Vagina (tissue), 2 donors: ENCODE measurements at regions not wholly inside any gene's neighbourhood (a gene's known extent, or its start where the extent isn't known, plus 50 kb on each side); places are given as distances from the start of the nearest gene placed in this dataset.

ENCODE experiments used
- DNase-seq, 2 donors: peaks; one replicate each; pipeline ENCODE4 v3.0.0-alpha.2; 2017; ENCODE audit errors: extremely low spot score in 2 of 2
- H3K27ac ChIP-seq: fragments of 200-600 bp; sonication (generic); one replicate; pipeline ENCODE4 v1.5.1; 2019
- H3K27me3 ChIP-seq: fragments of 200-600 bp; sonication (generic); one replicate; pipeline ENCODE4 v1.5.1; 2019
- H3K36me3 ChIP-seq, 2 donors: fragments of 200-600 bp; sonication (generic); one replicate each; pipeline ENCODE4 v1.5.1; 2017 to 2019
- H3K4me1 ChIP-seq: fragments of 200-600 bp; sonication (generic); one replicate; pipeline ENCODE4 v1.5.1; 2019
- H3K4me3 ChIP-seq, 2 donors: fragments of 200-600 bp; sonication (generic); 1 replicate in 1 of 2; 2 replicates in 1 of 2; pipeline ENCODE4 v1.5.1; 2016 to 2019
- H3K9me3 ChIP-seq: fragments of 200-600 bp; sonication (generic); one replicate; pipeline ENCODE4 v1.5.1; 2019
- POLR2A ChIP-seq, 2 donors: fragments of 450-650 bp; IDR thresholded peaks; one replicate each; pipeline ENCODE4 v1.6.1; 2017; ENCODE audit warnings: antibody characterized with exemption in 2 of 2, mild to moderate bottlenecking in 2 of 2, moderate library complexity in 2 of 2
- POLR2AphosphoS5 ChIP-seq, 2 donors: sonication (generic); formaldehyde crosslinking; IDR thresholded peaks; one replicate each; pipeline ENCODE4 v1.9.0; 2017; ENCODE audit warnings: antibody characterized with exemption in 2 of 2, mild to moderate bottlenecking in 2 of 2, low read depth in 1 of 2; ENCODE audit not compliant: insufficient read depth in 1 of 2
- intact Hi-C: fragments of 100-400 bp; cut with DNase I; formaldehyde crosslinking; loops from one replicate; pipeline ENCODE4 v1.15.1; 2023
- TF ChIP-seq, protein P1 (sequence below), 3 experiments: fragments of 450-650 bp in 2 of 3; fragments of 200-600 bp in 1 of 3; sonication (generic) in 1 of 3; IDR thresholded peaks; one replicate each; pipeline ENCODE4 v1.5.1; 2017 to 2019; ENCODE audit warnings: antibody characterized with exemption in 3 of 3, mild to moderate bottlenecking in 2 of 3, moderate library complexity in 2 of 3

DNA sequence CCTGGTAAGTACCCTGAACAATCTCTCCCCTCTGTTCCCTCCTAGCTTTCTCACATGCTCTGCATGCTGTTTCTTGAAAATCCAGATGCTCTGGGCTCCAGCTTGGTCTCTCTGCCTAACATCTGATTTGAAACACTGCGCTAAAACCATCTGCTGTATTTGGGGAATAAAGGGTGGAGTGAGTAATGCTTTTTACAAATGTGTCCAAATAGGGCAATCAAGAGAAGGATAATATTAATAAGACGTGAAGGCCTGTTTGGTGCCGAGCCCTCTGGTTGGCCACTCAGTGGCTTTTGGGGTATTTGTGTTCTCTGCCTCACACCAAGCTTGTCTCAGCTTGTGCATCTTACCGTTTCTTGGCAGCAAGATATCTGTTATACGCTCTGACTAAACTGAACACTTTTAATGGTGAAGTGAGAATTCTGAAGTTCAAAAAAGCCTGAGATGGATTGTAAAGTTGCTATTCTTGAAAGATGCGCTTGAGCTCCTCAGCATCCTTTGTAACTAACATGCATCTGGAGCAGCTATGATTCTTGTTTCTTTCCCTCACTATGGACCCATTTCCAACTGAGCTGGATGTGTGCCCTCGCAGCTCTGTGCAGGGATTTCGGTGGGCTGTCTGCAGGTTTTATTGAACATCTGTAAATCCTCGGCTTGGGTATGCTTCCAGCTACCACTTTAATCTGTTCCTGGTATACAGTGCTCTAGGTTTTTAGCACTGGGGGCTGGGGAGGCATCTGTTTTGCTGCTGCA, 269.4 kb downstream of the RWDD3 start:
- TF ChIP-seq, protein P1, sequence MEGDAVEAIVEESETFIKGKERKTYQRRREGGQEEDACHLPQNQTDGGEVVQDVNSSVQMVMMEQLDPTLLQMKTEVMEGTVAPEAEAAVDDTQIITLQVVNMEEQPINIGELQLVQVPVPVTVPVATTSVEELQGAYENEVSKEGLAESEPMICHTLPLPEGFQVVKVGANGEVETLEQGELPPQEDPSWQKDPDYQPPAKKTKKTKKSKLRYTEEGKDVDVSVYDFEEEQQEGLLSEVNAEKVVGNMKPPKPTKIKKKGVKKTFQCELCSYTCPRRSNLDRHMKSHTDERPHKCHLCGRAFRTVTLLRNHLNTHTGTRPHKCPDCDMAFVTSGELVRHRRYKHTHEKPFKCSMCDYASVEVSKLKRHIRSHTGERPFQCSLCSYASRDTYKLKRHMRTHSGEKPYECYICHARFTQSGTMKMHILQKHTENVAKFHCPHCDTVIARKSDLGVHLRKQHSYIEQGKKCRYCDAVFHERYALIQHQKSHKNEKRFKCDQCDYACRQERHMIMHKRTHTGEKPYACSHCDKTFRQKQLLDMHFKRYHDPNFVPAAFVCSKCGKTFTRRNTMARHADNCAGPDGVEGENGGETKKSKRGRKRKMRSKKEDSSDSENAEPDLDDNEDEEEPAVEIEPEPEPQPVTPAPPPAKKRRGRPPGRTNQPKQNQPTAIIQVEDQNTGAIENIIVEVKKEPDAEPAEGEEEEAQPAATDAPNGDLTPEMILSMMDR (IDR thresholded peaks at IDR 0.05): no peak
- TF ChIP-seq POLR2A (IDR thresholded peaks at IDR 0.05): no peak
- TF ChIP-seq POLR2AphosphoS5 (IDR thresholded peaks at IDR 0.05; ENCODE audit: insufficient read depth in 1 of 2, low read depth in 1 of 2): no peak
- no peak overlapping the region for H3K4me3 ChIP-seq
- no peaks in the 10 kb centered on the region for H3K36me3 ChIP-seq
- H3K27ac ChIP-seq: no peak overlapping the region
- intact Hi-C loops: no loop called here
- DNase-seq: no peak
- no peaks in the 10 kb centered on the region for H3K9me3 ChIP-seq
- no peaks in the 10 kb centered on the region for H3K4me1 ChIP-seq
- no peaks in the 10 kb centered on the region for H3K27me3 ChIP-seq

DNA sequence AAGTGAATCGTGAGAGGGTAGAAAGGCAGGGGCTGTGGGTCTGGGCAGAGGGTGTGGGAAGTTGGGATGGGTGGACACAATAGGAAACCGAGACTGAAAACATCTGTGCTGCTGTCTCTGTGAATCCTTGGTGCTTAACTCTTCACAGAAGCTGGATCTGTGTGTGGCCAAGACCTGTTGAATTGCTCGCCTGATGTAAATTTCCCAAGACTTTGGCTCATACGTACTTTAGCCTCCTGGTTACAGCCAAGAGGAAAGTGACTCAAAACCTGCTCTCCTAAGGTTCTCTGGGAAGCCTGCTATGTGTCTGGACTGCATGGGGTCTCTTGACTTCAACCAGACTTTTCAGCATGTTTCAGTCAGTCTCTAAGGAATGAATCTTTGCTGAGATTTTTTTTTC, 270.3 kb downstream of the RWDD3 start:
- Histone ChIP-seq H3K27me3 (no peaks in the 10 kb centered on the region), H3K4me3 (no peak overlapping the region), H3K9me3 (no peaks in the 10 kb centered on the region), H3K4me1 (no peaks in the 10 kb centered on the region), H3K36me3 (no peaks in the 10 kb centered on the region), H3K27ac (no peak overlapping the region)
- DNase-seq: no peak
- intact Hi-C loops: no loop called here
- TF ChIP-seq POLR2AphosphoS5 (IDR thresholded peaks at IDR 0.05; ENCODE audit: insufficient read depth in 1 of 2, low read depth in 1 of 2): no peak
- TF ChIP-seq, protein P1 (IDR thresholded peaks at IDR 0.05): no peak
- TF ChIP-seq POLR2A (IDR thresholded peaks at IDR 0.05): no peak

DNA sequence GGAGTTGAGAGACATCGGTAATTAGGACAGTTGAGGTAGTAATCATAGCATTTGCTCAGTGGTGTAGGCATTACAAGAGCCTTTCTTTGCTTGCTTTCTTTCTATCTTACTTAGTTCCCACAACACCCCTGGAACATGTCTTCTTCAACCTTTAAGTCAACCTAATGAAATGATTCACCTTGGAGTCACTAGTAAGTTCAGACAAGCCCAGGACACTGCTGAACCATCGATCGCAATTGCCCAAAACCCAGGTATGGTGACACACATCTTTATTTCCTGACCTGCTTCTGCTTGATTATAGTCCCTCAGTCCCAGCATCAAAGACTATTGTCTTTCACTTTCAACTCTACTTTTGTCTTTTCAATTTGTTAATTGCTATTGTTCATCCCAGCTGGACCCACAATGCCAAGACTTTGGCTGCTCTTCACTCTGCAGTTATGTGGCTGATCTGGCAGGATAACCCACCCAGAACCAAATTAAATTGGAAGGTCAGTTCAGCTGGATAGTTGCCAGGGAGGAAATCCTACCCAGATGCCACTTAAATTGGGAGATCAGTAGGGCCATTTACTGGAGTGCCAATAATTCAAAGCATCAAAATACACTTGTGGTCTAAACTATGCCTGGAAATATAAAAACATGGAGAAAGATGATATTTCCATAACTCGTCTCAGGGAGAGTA, 272.9 kb downstream of the RWDD3 start:
- Histone ChIP-seq H3K9me3 (no peaks in the 10 kb centered on the region), H3K4me1 (no peaks in the 10 kb centered on the region), H3K36me3 (no peaks in the 10 kb centered on the region), H3K27me3 (no peaks in the 10 kb centered on the region), H3K4me3 (no peak overlapping the region), H3K27ac (no peak overlapping the region)
- no peak for DNase-seq
- no peak for TF ChIP-seq POLR2A (IDR thresholded peaks at IDR 0.05)
- TF ChIP-seq, protein P1 (IDR thresholded peaks at IDR 0.05): no peak
- no peak for TF ChIP-seq POLR2AphosphoS5 (IDR thresholded peaks at IDR 0.05; ENCODE audit: insufficient read depth in 1 of 2, low read depth in 1 of 2)
- intact Hi-C loops: no loop called here

DNA sequence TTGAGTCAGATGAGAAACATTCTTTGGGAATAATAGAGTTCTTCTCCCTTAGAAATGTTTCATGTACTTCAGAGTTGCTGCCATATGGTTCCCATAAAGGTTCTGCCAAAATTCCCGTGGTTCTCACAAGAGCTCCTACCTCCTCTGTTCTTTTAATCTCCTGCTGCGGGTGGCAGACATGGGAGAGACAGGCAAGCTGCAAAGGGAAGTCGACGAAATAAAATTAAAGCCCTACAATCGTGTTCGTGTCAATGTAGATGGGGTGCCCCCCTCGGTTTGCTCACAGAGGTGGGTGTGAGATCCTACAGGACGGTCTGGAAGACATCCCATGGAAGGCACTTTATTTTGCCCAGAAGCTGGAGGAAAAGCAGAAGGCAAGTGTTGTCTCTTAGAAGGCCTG, 276.0 kb downstream of the RWDD3 start:
- Histone ChIP-seq H3K4me3 (no peak overlapping the region), H3K27me3 (no peaks in the 10 kb centered on the region), H3K27ac (no peak overlapping the region), H3K36me3 (no peaks in the 10 kb centered on the region), H3K4me1 (no peaks in the 10 kb centered on the region), H3K9me3 (no peaks in the 10 kb centered on the region)
- no peak for DNase-seq
- intact Hi-C loops: no loop called here
- no peak for TF ChIP-seq POLR2A (IDR thresholded peaks at IDR 0.05)
- TF ChIP-seq, protein P1 (IDR thresholded peaks at IDR 0.05): no peak
- TF ChIP-seq POLR2AphosphoS5 (IDR thresholded peaks at IDR 0.05; ENCODE audit: insufficient read depth in 1 of 2, low read depth in 1 of 2): no peak

DNA sequence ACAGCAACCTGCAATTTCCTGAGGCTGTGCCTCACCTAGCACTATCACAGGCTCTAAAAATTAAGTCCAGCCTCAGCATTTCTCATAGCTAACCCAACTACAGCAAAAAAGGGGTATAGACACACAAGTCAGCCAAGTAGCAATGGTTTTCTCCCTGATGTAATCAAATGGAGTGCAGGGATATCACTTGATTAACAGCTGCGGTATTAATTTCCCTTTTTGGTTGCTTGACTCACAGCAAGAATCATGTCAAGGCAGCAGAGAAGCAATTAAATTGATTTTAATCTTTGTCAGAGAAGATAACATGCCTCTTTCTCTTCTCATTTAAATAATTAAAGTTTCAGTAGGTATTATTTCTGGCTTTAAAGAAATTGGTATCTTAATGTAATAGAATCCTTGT, 278.9 kb downstream of the RWDD3 start:
- intact Hi-C loops: no loop called here
- no peaks in the 10 kb centered on the region for H3K36me3 ChIP-seq
- no peaks in the 10 kb centered on the region for H3K27me3 ChIP-seq
- no peaks in the 10 kb centered on the region for H3K4me1 ChIP-seq
- H3K9me3 ChIP-seq: no peaks in the 10 kb centered on the region
- H3K4me3 ChIP-seq: no peak overlapping the region
- no peak overlapping the region for H3K27ac ChIP-seq
- no peak for DNase-seq
- TF ChIP-seq POLR2AphosphoS5 (IDR thresholded peaks at IDR 0.05; ENCODE audit: insufficient read depth in 1 of 2, low read depth in 1 of 2): no peak
- no peak for TF ChIP-seq POLR2A (IDR thresholded peaks at IDR 0.05)
- TF ChIP-seq, protein P1 (IDR thresholded peaks at IDR 0.05): no peak
